NCI-H128 (cell line): ENCODE measurements at regions not wholly inside any gene's neighbourhood (a gene's known extent, or its start where the extent isn't known, plus 50 kb on each side); places are given as distances from the start of the nearest gene placed in this dataset.
"Not testable (repeated sequence)": the region's sequence is repeated elsewhere in the genome, so short reads cannot be mapped to it uniquely, and the experiment has no call there.

Source experiments
- DNase-seq: peaks from one replicate; lab custom pipeline; 2025; ENCODE audit not compliant: unreplicated experiment; lab: John Stamatoyannopoulos, UW

- DNase-seq, result no peak
Measured at GRCh38 chr18:51519571-51519970, 322.1 kb upstream of the MEX3C start.

GRCh38 chr18:51520676-51521180 is 323.2 kb upstream of the MEX3C start:
- DNase-seq, result no peak

- DNase-seq, result no peak
Measured at GRCh38 chr18:51522338-51522737, 324.9 kb upstream of the MEX3C start.

GRCh38 chr18:51522821-51523220 is 325.3 kb upstream of the MEX3C start:
- DNase-seq, result no peak

GRCh38 chr18:51523671-51524070 is 326.2 kb upstream of the MEX3C start:
- no peak for DNase-seq

- no peak for DNase-seq
Measured at GRCh38 chr18:51525453-51526225, 328.2 kb upstream of the MEX3C start.

- no peak for DNase-seq
Measured at GRCh38 chr18:51527826-51528225, 330.3 kb upstream of the MEX3C start.

GRCh38 chr18:51531501-51531900 is 334.0 kb upstream of the MEX3C start:
- DNase-seq, result no peak

GRCh38 chr18:51537487-51537886 is 340.0 kb upstream of the MEX3C start:
- no peak for DNase-seq

GRCh38 chr18:51540562-51540961 is 343.1 kb upstream of the MEX3C start:
- no peak for DNase-seq

GRCh38 chr18:51541230-51541629 is 343.7 kb upstream of the MEX3C start:
- DNase-seq, result no peak

- DNase-seq, result no peak
Measured at GRCh38 chr18:51543658-51544155, 346.2 kb upstream of the MEX3C start.

GRCh38 chr18:51545446-51545845 is 348.0 kb upstream of the MEX3C start:
- no peak for DNase-seq

- no peak for DNase-seq
Measured at GRCh38 chr18:51559198-51559901, 361.9 kb upstream of the MEX3C start.

GRCh38 chr18:51559902-51560287 is 362.4 kb upstream of the MEX3C start:
- DNase-seq, result no peak

- no peak for DNase-seq
Measured at GRCh38 chr18:51561821-51562220, 364.3 kb upstream of the MEX3C start.

- DNase-seq, result no peak
Measured at GRCh38 chr18:51562866-51563265, 365.4 kb upstream of the MEX3C start.

GRCh38 chr18:51563396-51563795 is 365.9 kb upstream of the MEX3C start:
- no peak for DNase-seq

GRCh38 chr18:51568151-51568550 is 370.7 kb upstream of the MEX3C start:
- no peak for DNase-seq

- no peak for DNase-seq
Measured at GRCh38 chr18:51569153-51569552, 371.7 kb upstream of the MEX3C start.

GRCh38 chr18:51569561-51569960 is 372.1 kb upstream of the MEX3C start:
- no peak for DNase-seq

- not testable (repeated sequence) for DNase-seq
Measured at GRCh38 chr18:51570071-51570470, 372.6 kb upstream of the MEX3C start.
